NCI-H82 treated with DMSO at 0.1 percent for 48 hours (cell line): ENCODE measurements at regions not wholly inside any gene's neighbourhood (a gene's known extent, or its start where the extent isn't known, plus 50 kb on each side); places are given as distances from the start of the nearest gene placed in this dataset.
A peak's percentile ranks its signal among the peaks of the same experiment; 100 is the strongest.

Experiments used
- DNase-seq: peaks from one replicate; lab custom pipeline; 2025; ENCODE audit not compliant: unreplicated experiment; lab: John Stamatoyannopoulos, UW

DNA sequence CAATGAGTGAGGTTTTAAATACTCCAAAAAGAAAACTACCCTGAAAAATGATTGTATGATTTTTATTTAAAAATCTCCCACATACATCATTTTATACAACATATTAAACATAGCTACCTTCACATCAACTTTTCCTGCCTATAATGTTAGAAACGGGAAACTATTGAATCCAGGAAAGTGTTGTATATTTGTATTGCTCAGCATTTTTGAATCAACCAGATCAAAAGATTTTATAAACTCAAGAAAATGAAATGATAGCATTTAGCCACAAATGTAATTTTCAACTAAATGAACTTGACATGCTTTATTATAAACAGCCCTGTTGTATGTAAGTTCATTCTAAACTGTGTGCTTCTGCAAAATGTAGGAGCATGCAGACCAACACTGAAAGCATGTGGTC, 124.6 kb upstream of the SLC10A2 start:
- no peak for DNase-seq

- peak; percentile 9 for DNase-seq
These were observed 122.6 kb upstream of the SLC10A2 start for GRCh38 chr13:103188713-103189326.

GRCh38 chr13:103187721-103188156, 121.5 kb upstream of the SLC10A2 start:
- no peak for DNase-seq

DNA sequence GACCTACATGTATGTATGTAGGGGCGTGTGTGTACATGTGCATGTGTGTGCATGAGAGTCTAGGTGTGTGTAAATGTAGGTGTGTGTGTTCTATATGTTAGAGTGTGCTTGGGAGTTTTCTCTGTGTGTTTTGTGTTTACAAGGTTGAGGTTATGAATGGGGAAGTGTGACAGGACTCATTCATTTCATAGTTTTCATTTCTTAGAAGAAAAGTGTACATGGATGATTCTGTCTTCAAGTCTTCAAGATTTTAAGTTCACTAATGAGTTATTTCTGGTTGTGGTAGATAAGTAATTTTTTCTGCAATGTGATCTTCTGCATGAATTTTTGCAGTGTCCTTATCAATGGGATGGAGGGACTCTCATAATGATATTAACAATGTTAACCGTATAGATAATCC, 118.2 kb upstream of the SLC10A2 start:
- no peak for DNase-seq

DNA sequence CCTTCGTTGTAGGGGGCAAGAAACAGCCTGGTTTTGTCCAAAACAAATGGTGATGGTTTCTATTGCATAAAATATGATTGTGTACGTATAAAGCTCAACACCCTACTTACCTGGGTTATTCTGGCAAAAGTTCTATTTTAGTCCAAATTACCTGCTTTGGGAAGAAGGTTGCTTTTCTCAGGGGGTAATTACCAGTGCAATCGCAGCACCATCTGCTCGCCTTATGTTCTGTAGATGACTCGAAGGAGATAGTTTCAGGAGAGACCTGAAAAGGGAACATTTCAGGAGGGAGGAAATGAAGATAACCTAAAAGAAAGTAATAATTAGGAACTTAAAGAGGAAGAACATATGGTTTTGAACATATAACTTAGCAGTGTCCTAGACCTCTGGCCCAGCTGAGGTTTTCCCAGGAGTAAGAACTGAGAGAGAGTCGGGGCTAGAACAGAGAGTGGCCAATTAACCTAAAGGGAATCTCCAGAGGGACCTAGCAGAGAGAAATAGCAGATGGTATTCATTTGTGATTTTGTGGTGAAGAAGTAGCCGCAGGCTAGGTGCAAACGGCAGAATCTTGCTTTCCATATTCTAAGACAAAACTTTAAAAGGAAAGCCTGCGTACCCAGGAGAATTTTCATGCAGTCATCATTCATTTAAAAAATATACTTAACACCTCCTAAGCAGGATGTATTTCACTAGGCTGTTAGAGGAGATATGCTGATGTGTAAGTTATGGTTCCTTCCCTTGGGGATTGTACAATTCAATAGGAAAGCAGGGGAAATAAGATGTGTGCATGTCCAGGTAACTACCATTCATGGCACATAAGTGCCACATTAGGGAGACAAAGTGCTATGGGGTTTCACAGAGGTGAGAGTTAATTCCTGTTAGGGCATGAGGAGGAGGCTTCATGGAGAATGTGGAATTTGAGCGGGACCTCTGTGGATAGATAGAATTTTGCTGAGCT, 113.0 kb upstream of the SLC10A2 start:
- DNase-seq, result no peak

DNA sequence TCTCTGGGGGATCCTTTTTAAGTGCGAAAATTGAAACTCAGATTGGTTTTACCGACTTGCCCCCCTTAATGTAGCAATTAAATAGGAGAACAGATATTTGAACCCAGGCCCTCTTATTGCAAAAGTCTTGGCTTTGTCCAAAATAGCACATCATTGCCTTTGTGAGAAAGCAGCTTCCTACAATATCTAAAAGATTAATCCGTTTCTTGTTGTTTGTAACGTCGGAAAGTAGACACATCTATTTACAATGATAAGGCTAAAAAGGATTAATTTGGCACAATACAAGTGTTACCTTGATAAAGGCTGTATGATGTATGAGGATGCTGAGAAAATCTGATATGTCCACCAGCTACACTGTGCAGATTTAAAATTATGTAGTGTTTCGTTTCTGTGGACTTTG, 108.7 kb upstream of the SLC10A2 start:
- DNase-seq, result no peak

GRCh38 chr13:103168901-103169508, 102.8 kb upstream of the SLC10A2 start:
- no peak for DNase-seq

- no peak for DNase-seq
These were observed 98.0 kb upstream of the SLC10A2 start for GRCh38 chr13:103164251-103164650.

DNA sequence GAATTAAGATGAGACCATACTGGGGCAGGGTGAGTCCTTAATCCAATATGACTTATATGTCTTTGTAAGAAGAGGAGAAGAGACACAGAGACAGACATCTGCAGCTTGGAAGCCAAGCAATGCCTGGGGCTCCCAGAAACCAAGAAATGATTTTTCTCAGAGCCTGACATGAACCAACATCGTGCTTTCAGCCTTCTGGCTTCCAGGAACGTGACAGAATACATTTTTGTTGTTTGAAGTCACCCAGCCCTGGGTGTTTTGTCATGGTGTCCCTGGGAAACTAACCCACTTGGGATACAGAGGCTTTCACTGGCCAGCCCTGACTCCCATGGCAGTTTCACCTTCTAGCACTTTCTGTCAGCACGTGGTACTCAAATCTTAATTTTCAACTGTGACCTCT, 95.3 kb upstream of the SLC10A2 start:
- DNase-seq, result no peak

- DNase-seq, result no peak
These were observed 91.4 kb upstream of the SLC10A2 start for GRCh38 chr13:103157434-103158145.

- no peak for DNase-seq
These were observed 90.8 kb upstream of the SLC10A2 start for GRCh38 chr13:103157016-103157415.

- DNase-seq, result no peak
These were observed 90.3 kb upstream of the SLC10A2 start for GRCh38 chr13:103156346-103156998.

- DNase-seq, result no peak
These were observed 87.2 kb upstream of the SLC10A2 start for GRCh38 chr13:103153466-103153865.

GRCh38 chr13:103147961-103148360, 81.7 kb upstream of the SLC10A2 start:
- no peak for DNase-seq

- no peak for DNase-seq
These were observed 79.2 kb upstream of the SLC10A2 start for GRCh38 chr13:103145442-103145841.

- no peak for DNase-seq
These were observed 77.2 kb upstream of the SLC10A2 start for GRCh38 chr13:103143432-103143831.

DNA sequence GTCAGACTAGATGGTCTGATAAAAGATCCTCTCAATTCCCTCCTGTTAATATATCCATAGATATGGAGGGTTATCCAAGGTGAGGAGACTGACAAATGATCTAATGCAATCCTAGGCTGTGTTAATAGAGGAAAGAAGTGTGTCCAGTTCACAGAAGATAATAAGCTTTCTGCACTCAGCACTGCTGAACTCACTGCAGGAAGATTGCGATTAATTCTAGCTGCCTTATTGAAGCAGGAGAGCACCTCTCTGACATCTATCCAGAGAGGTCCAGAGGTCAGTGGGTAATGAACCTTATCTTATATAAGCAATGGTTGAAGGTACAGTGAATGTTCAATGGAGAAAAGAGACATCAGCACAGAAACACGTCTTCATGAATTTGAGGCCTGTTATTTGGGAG, 75.9 kb upstream of the SLC10A2 start:
- DNase-seq, result no peak

- DNase-seq, result no peak
These were observed 73.9 kb upstream of the SLC10A2 start for GRCh38 chr13:103140001-103140671.

DNA sequence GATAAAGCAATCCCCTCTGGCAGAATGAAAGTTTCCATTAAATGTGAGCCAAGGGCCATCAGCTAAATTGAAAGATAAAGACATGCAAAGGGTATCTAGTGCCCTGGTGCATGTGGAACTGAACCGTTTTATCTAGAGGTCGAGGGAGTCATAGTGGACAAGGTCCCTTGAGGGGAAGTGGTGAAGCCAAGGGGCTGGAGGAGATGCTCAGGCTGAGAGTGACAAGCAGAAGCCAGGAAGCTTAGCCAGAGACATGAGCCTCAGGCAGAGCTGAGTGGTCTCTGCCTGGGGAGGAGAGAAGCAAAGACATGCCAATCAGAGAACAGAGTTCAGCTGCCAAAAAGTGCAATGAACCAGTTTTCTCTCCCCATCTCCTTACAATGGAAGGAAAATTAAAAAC, 68.1 kb upstream of the SLC10A2 start:
- no peak for DNase-seq

DNA sequence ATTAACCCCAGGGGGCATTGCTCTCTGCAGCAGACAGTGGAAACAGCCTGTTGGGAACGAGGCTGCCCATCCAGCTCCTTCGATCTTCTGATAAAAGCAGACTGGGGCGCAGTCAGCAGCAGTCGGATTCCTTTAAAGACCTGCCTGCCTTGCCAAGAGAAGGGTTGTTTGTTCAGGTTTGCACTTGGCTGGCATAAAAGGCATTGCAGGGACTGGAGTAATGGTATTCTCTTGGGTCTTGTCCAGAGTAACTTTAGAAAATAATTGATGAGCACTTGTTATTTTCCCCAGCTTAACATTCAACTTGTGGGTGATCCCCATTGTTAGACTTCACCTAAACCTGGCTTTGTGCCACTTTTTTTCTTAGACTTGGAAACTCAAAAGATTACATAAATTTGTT, 67.3 kb upstream of the SLC10A2 start:
- DNase-seq, result no peak
